Fibroblast of gingiva (primary cell): ENCODE measurements at regions not wholly inside any gene's neighbourhood (a gene's known extent, or its start where the extent isn't known, plus 50 kb on each side); places are given as distances from the start of the nearest gene placed in this dataset.
"Not testable (repeated sequence)": the region's sequence is repeated elsewhere in the genome, so short reads cannot be mapped to it uniquely, and the experiment has no call there.

ENCODE experiments used
- DNase-seq: peaks from one replicate; pipeline ENCODE4 v3.0.0-alpha.2; 2011; ENCODE audit warnings: low read depth

GRCh38 chr18:14963246-14963645 is 215.3 kb downstream of the ANKRD30B start:
- no peak for DNase-seq

GRCh38 chr18:14964002-14964401 is 216.0 kb downstream of the ANKRD30B start:
- DNase-seq = no peak

GRCh38 chr18:14964406-14964805 is 216.4 kb downstream of the ANKRD30B start:
- no peak for DNase-seq

- DNase-seq = not testable (repeated sequence)
Observed at GRCh38 chr18:14964976-14965375, 217.0 kb downstream of the ANKRD30B start.

GRCh38 chr18:14965553-14965952 is 217.6 kb downstream of the ANKRD30B start:
- no peak for DNase-seq

GRCh38 chr18:14967246-14967645 is 219.3 kb downstream of the ANKRD30B start:
- not testable (repeated sequence) for DNase-seq

- no peak for DNase-seq
Observed at GRCh38 chr18:14969500-14969899, 221.5 kb downstream of the ANKRD30B start.

- DNase-seq = peak; percentile 75
Observed at GRCh38 chr18:14970027-14970426, 222.1 kb downstream of the ANKRD30B start.

- peak; percentile 83 for DNase-seq
Observed at GRCh38 chr18:14971461-14972185, 223.7 kb downstream of the ANKRD30B start.

- not testable (repeated sequence) for DNase-seq
Observed at GRCh38 chr18:14973421-14973820, 225.4 kb downstream of the ANKRD30B start.

GRCh38 chr18:14974088-14974487 is 226.1 kb downstream of the ANKRD30B start:
- DNase-seq = peak; percentile 19

- DNase-seq = peak; percentile 24
Observed at GRCh38 chr18:14974576-14974975, 226.6 kb downstream of the ANKRD30B start.

GRCh38 chr18:14975431-14975830 is 227.5 kb downstream of the ANKRD30B start:
- DNase-seq = no peak

- peak; percentile 70 for DNase-seq
Observed at GRCh38 chr18:14976736-14977430, 228.9 kb downstream of the ANKRD30B start.

- no peak for DNase-seq
Observed at GRCh38 chr18:14978191-14978590, 230.2 kb downstream of the ANKRD30B start.

- peak; percentile 63 for DNase-seq
Observed at GRCh38 chr18:14978962-14979535, 231.1 kb downstream of the ANKRD30B start.

GRCh38 chr18:14979875-14980274 is 231.9 kb downstream of the ANKRD30B start:
- no peak for DNase-seq

GRCh38 chr18:14984531-14984930 is 236.6 kb downstream of the ANKRD30B start:
- DNase-seq = not testable (repeated sequence)

- peak; percentile 73 for DNase-seq
Observed at GRCh38 chr18:14985291-14986013, 237.5 kb downstream of the ANKRD30B start.

- not testable (repeated sequence) for DNase-seq
Observed at GRCh38 chr18:14987377-14987776, 239.4 kb downstream of the ANKRD30B start.

GRCh38 chr18:14987960-14988710 is 240.2 kb downstream of the ANKRD30B start:
- DNase-seq = not testable (repeated sequence)

- not testable (repeated sequence) for DNase-seq
Observed at GRCh38 chr18:14989569-14989968, 241.6 kb downstream of the ANKRD30B start.
